ENCODE measurements at regions not wholly inside any gene's neighbourhood (a gene's known extent, or its start where the extent isn't known, plus 50 kb on each side); places are given as distances from the start of the nearest gene placed in this dataset.

DNA sequence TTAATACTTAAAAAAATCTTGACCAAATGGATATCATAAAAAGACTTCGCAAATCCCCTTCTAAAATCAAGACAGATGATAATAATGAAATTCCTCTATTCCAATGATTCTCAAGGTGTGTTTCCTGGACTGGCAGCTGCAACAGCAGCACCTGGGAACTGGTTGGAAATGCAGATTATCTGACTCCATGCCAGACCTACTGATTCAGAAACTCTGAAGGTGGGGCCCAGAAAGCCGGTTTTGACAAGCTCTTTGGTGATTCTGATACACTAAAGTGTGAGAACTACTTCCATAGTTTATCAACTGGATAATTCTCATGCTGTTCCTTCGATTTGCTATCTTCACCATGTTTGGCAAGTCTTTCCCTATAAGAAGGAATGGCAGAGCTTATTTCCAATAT lies 252.1 kb downstream of the COL12A1 start:
- Mint-ChIP-seq H3K4me3 (ENCODE audit: low read depth) (no peak overlapping the region), H3K4me1 (ENCODE audit: low read depth) (peaks cover 3% of the 10 kb centered on the region)
- DNase-seq (ENCODE audit: low spot score, unreplicated experiment): no peak

DNA sequence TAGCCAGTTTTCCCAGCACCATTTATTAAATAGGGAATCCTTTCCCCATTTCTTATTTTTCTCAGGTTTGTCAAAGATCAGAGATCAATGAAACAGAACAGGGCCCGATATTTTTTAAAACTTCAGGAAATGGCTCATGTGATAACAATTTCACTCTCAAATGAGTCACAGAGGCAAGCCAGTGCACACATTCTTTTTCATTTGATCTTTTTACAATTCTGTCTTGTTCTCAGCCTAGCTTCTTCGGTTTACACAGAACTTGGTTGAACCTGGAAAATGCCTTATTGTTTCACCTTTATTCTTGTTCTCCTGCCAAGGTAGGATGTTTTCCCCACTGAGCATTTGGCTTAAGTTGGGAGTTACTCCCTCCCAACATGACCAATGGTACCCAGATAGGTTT lies 258.9 kb downstream of the COL12A1 start:
- H3K27ac Mint-ChIP-seq: no peak overlapping the region
- no peak for DNase-seq (ENCODE audit: low spot score, unreplicated experiment)
- H3K27me3 Mint-ChIP-seq: no peaks in the 10 kb centered on the region
- no peaks in the 10 kb centered on the region for H3K36me3 Mint-ChIP-seq (ENCODE audit: insufficient read depth)
- no peaks in the 10 kb centered on the region for H3K4me1 Mint-ChIP-seq (ENCODE audit: low read depth)
- TF ChIP-seq, protein P1, sequence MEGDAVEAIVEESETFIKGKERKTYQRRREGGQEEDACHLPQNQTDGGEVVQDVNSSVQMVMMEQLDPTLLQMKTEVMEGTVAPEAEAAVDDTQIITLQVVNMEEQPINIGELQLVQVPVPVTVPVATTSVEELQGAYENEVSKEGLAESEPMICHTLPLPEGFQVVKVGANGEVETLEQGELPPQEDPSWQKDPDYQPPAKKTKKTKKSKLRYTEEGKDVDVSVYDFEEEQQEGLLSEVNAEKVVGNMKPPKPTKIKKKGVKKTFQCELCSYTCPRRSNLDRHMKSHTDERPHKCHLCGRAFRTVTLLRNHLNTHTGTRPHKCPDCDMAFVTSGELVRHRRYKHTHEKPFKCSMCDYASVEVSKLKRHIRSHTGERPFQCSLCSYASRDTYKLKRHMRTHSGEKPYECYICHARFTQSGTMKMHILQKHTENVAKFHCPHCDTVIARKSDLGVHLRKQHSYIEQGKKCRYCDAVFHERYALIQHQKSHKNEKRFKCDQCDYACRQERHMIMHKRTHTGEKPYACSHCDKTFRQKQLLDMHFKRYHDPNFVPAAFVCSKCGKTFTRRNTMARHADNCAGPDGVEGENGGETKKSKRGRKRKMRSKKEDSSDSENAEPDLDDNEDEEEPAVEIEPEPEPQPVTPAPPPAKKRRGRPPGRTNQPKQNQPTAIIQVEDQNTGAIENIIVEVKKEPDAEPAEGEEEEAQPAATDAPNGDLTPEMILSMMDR (IDR thresholded peaks at IDR 0.05; ENCODE audit: unreplicated experiment): no peak
- no peak overlapping the region for H3K4me3 Mint-ChIP-seq (ENCODE audit: low read depth)
- peaks cover 4% of the 10 kb centered on the region for H3K9me3 Mint-ChIP-seq (ENCODE audit: low read depth)

More for the DNA sequence above, 252.1 kb downstream of the COL12A1 start:
- H3K36me3 Mint-ChIP-seq (ENCODE audit: insufficient read depth): no peaks in the 10 kb centered on the region
- peaks cover 17% of the 10 kb centered on the region for H3K9me3 Mint-ChIP-seq (ENCODE audit: low read depth)
- H3K27ac Mint-ChIP-seq: no peak overlapping the region
- no peaks in the 10 kb centered on the region for H3K27me3 Mint-ChIP-seq
- TF ChIP-seq, protein P1 (IDR thresholded peaks at IDR 0.05; ENCODE audit: unreplicated experiment): no peak

DNA sequence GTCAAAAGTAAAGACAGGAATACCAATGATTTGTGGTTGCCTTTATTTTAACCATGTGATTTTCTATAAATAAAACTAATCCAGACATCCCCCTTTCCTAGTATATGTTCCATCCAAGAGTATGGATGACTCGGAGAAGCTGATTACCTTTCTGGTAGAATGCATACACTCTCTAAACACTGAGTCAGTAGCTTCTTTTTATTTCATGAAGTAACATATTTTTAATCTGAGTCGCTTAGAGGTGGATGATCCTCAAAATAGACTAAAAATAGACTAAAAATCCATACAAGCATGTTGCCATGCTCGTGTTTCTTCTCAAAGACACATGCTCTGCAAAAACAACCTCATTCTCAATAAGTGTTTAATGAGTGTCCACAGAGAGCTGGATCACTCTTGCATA lies 263.7 kb downstream of the COL12A1 start:
- Mint-ChIP-seq H3K27me3 (no peaks in the 10 kb centered on the region), H3K27ac (no peak overlapping the region), H3K9me3 (ENCODE audit: low read depth) (no peaks in the 10 kb centered on the region), H3K4me3 (ENCODE audit: low read depth) (no peak overlapping the region), H3K4me1 (ENCODE audit: low read depth) (no peaks in the 10 kb centered on the region), H3K36me3 (ENCODE audit: insufficient read depth) (no peaks in the 10 kb centered on the region)
- DNase-seq (ENCODE audit: low spot score, unreplicated experiment): no peak
- TF ChIP-seq, protein P1 (IDR thresholded peaks at IDR 0.05; ENCODE audit: unreplicated experiment): no peak

DNA sequence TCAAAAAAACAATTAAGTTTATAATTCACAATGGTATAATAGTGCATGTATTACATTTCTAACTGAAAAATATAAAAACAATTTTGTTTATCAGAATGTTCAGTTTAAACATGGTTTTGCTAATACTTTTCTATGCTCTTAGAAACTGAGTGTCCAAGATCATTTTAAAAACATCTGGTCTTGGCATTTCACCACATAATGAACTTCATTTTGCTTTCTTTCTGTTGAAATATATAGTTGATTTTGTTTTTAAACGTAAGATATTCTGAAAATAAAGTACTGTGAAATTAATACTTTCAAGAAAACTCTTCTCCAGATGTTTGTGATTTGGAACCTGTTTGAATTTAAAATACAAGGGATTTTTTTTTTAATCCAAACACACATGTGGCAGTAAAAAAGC lies 264.4 kb downstream of the COL12A1 start:
- no peaks in the 10 kb centered on the region for H3K27me3 Mint-ChIP-seq
- H3K36me3 Mint-ChIP-seq (ENCODE audit: insufficient read depth): no peaks in the 10 kb centered on the region

DNA sequence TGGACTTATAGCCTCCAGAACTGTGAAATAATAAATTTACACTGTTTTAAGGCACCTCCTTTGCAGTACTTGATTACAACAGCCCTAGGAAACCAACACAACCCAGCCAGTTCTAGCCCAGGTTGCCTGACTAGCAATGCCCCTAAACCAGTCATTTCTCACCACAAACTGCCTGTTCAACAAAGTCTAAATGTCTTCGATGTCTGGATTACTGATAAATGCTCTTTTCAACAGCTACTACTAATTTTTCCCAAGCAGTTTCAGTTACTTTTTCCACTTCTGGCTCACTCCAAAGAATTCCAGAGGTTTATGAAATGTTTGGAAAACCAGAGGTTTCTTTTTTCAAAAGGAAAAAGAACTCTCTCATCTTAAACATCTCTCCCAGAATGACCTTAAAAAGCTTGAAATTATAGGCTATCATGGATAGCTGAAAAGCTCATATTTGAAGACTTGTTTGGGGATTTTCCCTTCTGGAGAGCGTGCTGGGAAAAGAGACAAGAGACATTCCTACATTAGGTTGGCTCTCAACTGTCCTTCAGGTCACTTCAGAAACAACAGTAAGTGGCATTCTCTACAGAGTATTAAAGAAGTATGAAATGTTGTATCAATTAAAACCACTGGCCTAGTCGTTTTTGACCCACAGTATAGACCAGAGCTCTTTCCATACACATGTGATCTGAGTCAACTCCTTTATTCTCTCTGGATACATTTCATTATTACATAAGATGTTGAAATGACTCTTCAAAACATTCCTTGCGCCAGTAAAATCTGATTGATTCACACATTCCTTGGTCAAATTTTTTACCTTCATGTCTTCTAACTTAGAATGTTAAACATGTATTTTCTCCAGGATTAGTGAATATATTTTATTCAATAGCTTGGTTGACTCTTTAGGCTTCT lies 265.9 kb downstream of the COL12A1 start:
- no peaks in the 10 kb centered on the region for H3K4me1 Mint-ChIP-seq (ENCODE audit: low read depth)
- H3K4me3 Mint-ChIP-seq (ENCODE audit: low read depth): no peak overlapping the region
- no peak overlapping the region for H3K27ac Mint-ChIP-seq
- H3K9me3 Mint-ChIP-seq (ENCODE audit: low read depth): no peaks in the 10 kb centered on the region
- no peak for DNase-seq (ENCODE audit: low spot score, unreplicated experiment)
- TF ChIP-seq, protein P1 (IDR thresholded peaks at IDR 0.05; ENCODE audit: unreplicated experiment): no peak
- no peaks in the 10 kb centered on the region for H3K27me3 Mint-ChIP-seq
- no peaks in the 10 kb centered on the region for H3K36me3 Mint-ChIP-seq (ENCODE audit: insufficient read depth)

More for the DNA sequence above, 264.4 kb downstream of the COL12A1 start:
- H3K4me3 Mint-ChIP-seq (ENCODE audit: low read depth): no peak overlapping the region
- no peak for DNase-seq (ENCODE audit: low spot score, unreplicated experiment)
- no peaks in the 10 kb centered on the region for H3K4me1 Mint-ChIP-seq (ENCODE audit: low read depth)
- TF ChIP-seq, protein P1 (IDR thresholded peaks at IDR 0.05; ENCODE audit: unreplicated experiment): no peak
- H3K27ac Mint-ChIP-seq: no peak overlapping the region
- no peaks in the 10 kb centered on the region for H3K9me3 Mint-ChIP-seq (ENCODE audit: low read depth)
